Bronchial epithelial cell (primary cell): ENCODE measurements at regions not wholly inside any gene's neighbourhood (a gene's known extent, or its start where the extent isn't known, plus 50 kb on each side); places are given as distances from the start of the nearest gene placed in this dataset.
"Not testable (repeated sequence)": the region's sequence is repeated elsewhere in the genome, so short reads cannot be mapped to it uniquely, and the experiment has no call there.

Source experiments
- DNase-seq: peaks from one replicate; pipeline ENCODE4 v3.0.0-alpha.2; 2010; ENCODE audit warnings: low read depth
- FAIRE-seq: peaks from 2 replicates; lab custom pipeline; 2011; peaks lifted over from hg19 to GRCh38; lab: Jason Lieb, UNC
- H3K27me3 ChIP-seq: 2 replicates; pipeline ENCODE4 v1.5.1; 2011; ENCODE audit warnings: low read length; ENCODE audit not compliant: control insufficient read depth, insufficient read depth
- H3K36me3 ChIP-seq: 2 replicates; pipeline ENCODE4 v1.5.1; 2011; ENCODE audit warnings: low read length; ENCODE audit not compliant: control insufficient read depth, insufficient read depth
- H3K4me3 ChIP-seq: 2 replicates; pipeline ENCODE4 v1.5.1; 2011; ENCODE audit warnings: mild to moderate bottlenecking, low read depth, low read length, control low read depth
- TF ChIP-seq, protein P1 (sequence below): IDR thresholded peaks from 2 replicates; pipeline ENCODE4 v1.5.1; 2011; ENCODE audit warnings: mild to moderate bottlenecking, moderate library complexity, low read length, control low read depth, inconsistent platforms; ENCODE audit not compliant: insufficient read depth, severe bottlenecking

DNA sequence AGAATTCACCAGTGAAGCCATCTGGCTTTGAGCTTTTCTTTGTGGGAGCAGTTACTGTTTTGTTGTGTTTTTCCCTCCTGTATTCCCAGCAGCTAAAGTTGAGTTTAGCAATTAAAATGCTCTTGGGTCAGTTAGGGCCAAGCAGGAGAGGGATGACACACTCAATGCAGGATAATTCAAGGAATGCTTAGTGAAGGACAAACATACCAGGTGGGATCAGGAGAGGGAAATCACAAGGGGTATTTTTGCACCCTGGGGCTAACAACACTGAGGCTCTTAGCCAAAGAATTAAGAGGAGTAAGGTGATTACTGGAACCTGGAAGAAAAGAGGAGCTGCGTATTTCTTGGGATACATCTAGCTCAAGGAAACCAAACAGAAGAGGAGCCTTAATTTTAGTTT, 82.4 kb upstream of the KCND2 start:
- Histone ChIP-seq H3K36me3 (no peaks in the 10 kb centered on the region), H3K27me3 (no peaks in the 10 kb centered on the region), H3K4me3 (no peak overlapping the region)
- FAIRE-seq, result no peak
- TF ChIP-seq, protein P1, sequence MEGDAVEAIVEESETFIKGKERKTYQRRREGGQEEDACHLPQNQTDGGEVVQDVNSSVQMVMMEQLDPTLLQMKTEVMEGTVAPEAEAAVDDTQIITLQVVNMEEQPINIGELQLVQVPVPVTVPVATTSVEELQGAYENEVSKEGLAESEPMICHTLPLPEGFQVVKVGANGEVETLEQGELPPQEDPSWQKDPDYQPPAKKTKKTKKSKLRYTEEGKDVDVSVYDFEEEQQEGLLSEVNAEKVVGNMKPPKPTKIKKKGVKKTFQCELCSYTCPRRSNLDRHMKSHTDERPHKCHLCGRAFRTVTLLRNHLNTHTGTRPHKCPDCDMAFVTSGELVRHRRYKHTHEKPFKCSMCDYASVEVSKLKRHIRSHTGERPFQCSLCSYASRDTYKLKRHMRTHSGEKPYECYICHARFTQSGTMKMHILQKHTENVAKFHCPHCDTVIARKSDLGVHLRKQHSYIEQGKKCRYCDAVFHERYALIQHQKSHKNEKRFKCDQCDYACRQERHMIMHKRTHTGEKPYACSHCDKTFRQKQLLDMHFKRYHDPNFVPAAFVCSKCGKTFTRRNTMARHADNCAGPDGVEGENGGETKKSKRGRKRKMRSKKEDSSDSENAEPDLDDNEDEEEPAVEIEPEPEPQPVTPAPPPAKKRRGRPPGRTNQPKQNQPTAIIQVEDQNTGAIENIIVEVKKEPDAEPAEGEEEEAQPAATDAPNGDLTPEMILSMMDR, result no peak
- no peak for DNase-seq

GRCh38 chr7:120191423-120191822, 81.6 kb upstream of the KCND2 start:
- not testable (repeated sequence) for H3K36me3 ChIP-seq, DNase-seq, FAIRE-seq, H3K27me3 ChIP-seq, H3K4me3 ChIP-seq

- no peak for FAIRE-seq
Measured at GRCh38 chr7:120201290-120201689, 71.7 kb upstream of the KCND2 start.

GRCh38 chr7:120205101-120205500, 67.9 kb upstream of the KCND2 start:
- DNase-seq (no peak), FAIRE-seq (no peak)
- Histone ChIP-seq H3K36me3 (no peaks in the 10 kb centered on the region), H3K27me3 (no peaks in the 10 kb centered on the region), H3K4me3 (no peak overlapping the region)
- TF ChIP-seq, protein P1, result no peak

More at GRCh38 chr7:120201290-120201689, 71.7 kb upstream of the KCND2 start:
- TF ChIP-seq, protein P1, result no peak
- no peak overlapping the region for H3K4me3 ChIP-seq
- no peaks in the 10 kb centered on the region for H3K36me3 ChIP-seq
- no peak for DNase-seq
- no peaks in the 10 kb centered on the region for H3K27me3 ChIP-seq

GRCh38 chr7:120207037-120207436, 65.9 kb upstream of the KCND2 start:
- TF ChIP-seq, protein P1, result no peak
- Histone ChIP-seq H3K4me3 (no peak overlapping the region), H3K27me3 (no peaks in the 10 kb centered on the region), H3K36me3 (no peaks in the 10 kb centered on the region)
- DNase-seq (no peak), FAIRE-seq (no peak)

DNA sequence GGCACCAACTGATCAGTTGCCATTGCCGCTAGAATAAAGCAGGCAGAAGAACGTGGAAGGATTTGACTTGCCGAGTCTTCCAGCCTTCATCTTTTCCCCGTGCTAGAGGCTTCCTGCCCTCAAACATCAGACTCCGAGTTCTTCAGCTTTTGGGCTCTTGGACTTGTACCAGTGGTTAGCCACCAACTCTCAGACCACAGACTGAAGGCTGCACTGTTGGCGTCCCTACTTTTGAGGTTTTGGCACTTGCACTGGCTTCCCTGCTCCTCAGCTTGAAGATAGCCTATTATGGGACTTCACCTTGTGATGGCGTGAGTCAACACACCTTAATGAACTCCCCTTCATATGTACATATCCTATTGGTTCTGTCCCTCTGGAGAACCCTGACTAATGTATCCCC, 57.3 kb upstream of the KCND2 start:
- DNase-seq (no peak), FAIRE-seq (no peak)
- Histone ChIP-seq H3K27me3 (no peaks in the 10 kb centered on the region), H3K4me3 (no peak overlapping the region), H3K36me3 (no peaks in the 10 kb centered on the region)
- TF ChIP-seq, protein P1, result no peak
